IMR-90 (cell line): ENCODE measurements at regions not wholly inside any gene's neighbourhood (a gene's known extent, or its start where the extent isn't known, plus 50 kb on each side); places are given as distances from the start of the nearest gene placed in this dataset.

ENCODE experiments used
- ATAC-seq: fragments of 200-7000 bp; cut with Tn5 transposase; 2 replicates; pipeline ENCODE4 v1.9.1; 2020; ENCODE audit warnings: low read depth, mild to moderate bottlenecking, moderate library complexity
- BruUV-seq: library from RNA; stranded (reverse); fragments of 400-500 nt; replicated peaks from 2 replicates; lab custom pipeline; 2021; lab: Mats Ljungman, UMichigan
- CTCF ChIA-PET: fragments of 300-600 bp; formaldehyde crosslinking; extraction: SDS; loops from one replicate; lab custom pipeline; 2021; ENCODE audit warnings: antibody characterized with exemption; lab: Yijun Ruan, JAX
- POLR2A ChIA-PET: fragments of 300-600 bp; sonication (Branson Sonifier 250); formaldehyde crosslinking; loops from one replicate; lab custom pipeline; 2022; ENCODE audit warnings: antibody characterized with exemption; ENCODE audit not compliant: unreplicated experiment; lab: Charles Lee
- DNase-seq: peaks from one replicate; pipeline ENCODE4 v3.0.0; 2013
- H2AFZ ChIP-seq: replicated peaks from 2 replicates; pipeline ENCODE3; 2013; ENCODE audit warnings: low read length, mild to moderate bottlenecking; ENCODE audit not compliant: poor library complexity
- H2AK5ac ChIP-seq: 2 replicates; pipeline ENCODE4 v1.6.1; 2013; ENCODE audit warnings: low read depth, low read length, inconsistent platforms
- H2AK9ac ChIP-seq: replicated peaks from 2 replicates; pipeline ENCODE3; 2013; ENCODE audit warnings: mild to moderate bottlenecking, low read depth, low read length, moderate library complexity; ENCODE audit not compliant: poor library complexity
- H2BK120ac ChIP-seq: 2 replicates; pipeline ENCODE4 v1.6.1; 2013; ENCODE audit warnings: low read depth, low read length, inconsistent platforms
- H2BK15ac ChIP-seq: 3 replicates; pipeline ENCODE4 v1.6.1; 2013; ENCODE audit warnings: low read depth, low read length, inconsistent platforms
- H2BK20ac ChIP-seq: 2 replicates; pipeline ENCODE4 v1.6.1; 2013; ENCODE audit warnings: low read depth, mild to moderate bottlenecking, inconsistent platforms, low read length, moderate library complexity
- H2BK5ac ChIP-seq: 2 replicates; pipeline ENCODE4 v1.6.1; 2013; ENCODE audit warnings: mild to moderate bottlenecking, low read depth, low read length, inconsistent platforms; ENCODE audit not compliant: poor library complexity, severe bottlenecking
- H3K14ac ChIP-seq: replicated peaks from 2 replicates; pipeline ENCODE4 v1.6.1; 2013; ENCODE audit warnings: low read depth, low read length, inconsistent platforms
- H3K18ac ChIP-seq: 2 replicates; pipeline ENCODE4 v1.6.1; 2013; ENCODE audit warnings: low read depth, low read length, control low read depth
- H3K23ac ChIP-seq: 2 replicates; pipeline ENCODE4 v1.6.1; 2013; ENCODE audit warnings: low read depth, low read length, inconsistent platforms
- H3K27ac ChIP-seq: 2 replicates; pipeline ENCODE4 v1.5.1; 2013; ENCODE audit warnings: mild to moderate bottlenecking, control low read depth, low read length; ENCODE audit not compliant: insufficient read depth
- H3K27me3 ChIP-seq: 2 replicates; pipeline ENCODE4 v1.6.1; 2013; ENCODE audit warnings: low read length; ENCODE audit not compliant: control insufficient read depth, insufficient read depth
- H3K36me3 ChIP-seq: 2 replicates; pipeline ENCODE4 v1.6.1; 2013; ENCODE audit warnings: low read length, mixed read lengths; ENCODE audit not compliant: control insufficient read depth, insufficient read depth
- H3K4ac ChIP-seq: 2 replicates; pipeline ENCODE4 v1.6.1; 2013; ENCODE audit warnings: low read depth, low read length, inconsistent platforms
- H3K4me1 ChIP-seq: 2 replicates; pipeline ENCODE4 v1.6.1; 2013; ENCODE audit warnings: low read length, mixed read lengths; ENCODE audit not compliant: control insufficient read depth, insufficient read depth
- H3K4me2 ChIP-seq: 2 replicates; pipeline ENCODE4 v1.6.1; 2013; ENCODE audit warnings: low read depth, mild to moderate bottlenecking, control low read depth, low read length, moderate library complexity
- H3K4me3 ChIP-seq: 2 replicates; pipeline ENCODE4 v1.5.1; 2013; ENCODE audit warnings: low read depth, mild to moderate bottlenecking, control low read depth, low read length, moderate library complexity; ENCODE audit not compliant: insufficient read depth
- H3K56ac ChIP-seq: 2 replicates; pipeline ENCODE4 v1.6.1; 2013; ENCODE audit warnings: low read length, inconsistent platforms; ENCODE audit not compliant: insufficient read depth; ENCODE audit errors: extremely low read depth
- H3K79me1 ChIP-seq, 2 experiments: 2 replicates each; pipeline ENCODE4 v1.6.1; 2013; ENCODE audit warnings: low read length in 2 of 2, inconsistent platforms in 1 of 2, low read depth in 1 of 2
- H3K9ac ChIP-seq: 2 replicates; pipeline ENCODE4 v1.6.1; 2013; ENCODE audit warnings: low read depth, low read length, control low read depth
- H3K9me1 ChIP-seq: 2 replicates; pipeline ENCODE4 v1.6.1; 2013; ENCODE audit warnings: low read length, inconsistent platforms; ENCODE audit not compliant: insufficient read depth
- H3K9me3 ChIP-seq: 2 replicates; pipeline ENCODE4 v1.6.1; 2013; ENCODE audit warnings: low read length; ENCODE audit not compliant: control insufficient read depth, insufficient read depth
- H4K20me1 ChIP-seq: 2 replicates; pipeline ENCODE4 v1.6.1; 2013; ENCODE audit warnings: low read length, inconsistent platforms; ENCODE audit not compliant: insufficient read depth
- H4K5ac ChIP-seq: 2 replicates; pipeline ENCODE4 v1.6.1; 2013; ENCODE audit warnings: mild to moderate bottlenecking, low read depth, low read length, control low read depth
- H4K8ac ChIP-seq, 2 experiments: 2 replicates each; pipeline ENCODE4 v1.6.1; 2013; ENCODE audit warnings: low read depth in 2 of 2, low read length in 2 of 2, control low read depth in 1 of 2, inconsistent platforms in 1 of 2
- H4K91ac ChIP-seq: 2 replicates; pipeline ENCODE4 v1.6.1; 2013; ENCODE audit warnings: low read depth, low read length, inconsistent platforms; ENCODE audit not compliant: insufficient read depth
- BHLHE40 ChIP-seq: fragments of 150-350 bp; IDR thresholded peaks from 2 replicates; pipeline ENCODE4 v1.6.1; 2016; ENCODE audit warnings: mild to moderate bottlenecking, low read depth, low read length
- CEBPB ChIP-seq: IDR thresholded peaks from 2 replicates; pipeline ENCODE4 v1.6.1; 2012; ENCODE audit warnings: low read depth, low read length, improper control_type of control experiment
- FOS ChIP-seq: fragments of 150-350 bp; IDR thresholded peaks from 2 replicates; pipeline ENCODE4 v1.6.1; 2016; ENCODE audit warnings: low read depth, low read length
- MAZ ChIP-seq: IDR thresholded peaks from 2 replicates; pipeline ENCODE4 v1.6.1; 2012; ENCODE audit warnings: low read depth, mild to moderate bottlenecking, low read length, improper control_type of control experiment, moderate library complexity, borderline replicate concordance
- POLR2A ChIP-seq: IDR thresholded peaks from 2 replicates; pipeline ENCODE4 v1.6.1; 2012; ENCODE audit warnings: mild to moderate bottlenecking, low read depth, low read length
- WGBS, 2 experiments: methylation state at CpG; one replicate each; pipeline versions ENCODE4 v1.1.5 to v1.1.7; 2013; ENCODE audit warnings: missing lambda C conversion rate in 2 of 2; ENCODE audit not compliant: insufficient read length in 1 of 2; ENCODE audit errors: extremely low coverage in 2 of 2; 5-methylcytosine and 5-hydroxymethylcytosine counted together
- dilution Hi-C: fragments of 300-500 bp; cut with HindIII; formaldehyde crosslinking; loops from one replicate; pipeline ENCODE4 v1.14.3; 2018; ENCODE audit warnings: low sequenced_read_pairs; ENCODE audit not compliant: unreplicated experiment
- in situ Hi-C: fragments of 300-500 bp; cut with MboI; formaldehyde crosslinking; loops from 3 replicates; pipeline ENCODE4 v1.14.3; 2019; ENCODE audit warnings: low sequenced_read_pairs, inconsistent platforms, mixed read lengths
- intact Hi-C: fragments of 100-400 bp; cut with micrococcal nuclease; formaldehyde crosslinking; loops from 2 replicates; pipeline ENCODE4 v1.10.0; 2022
- TF ChIP-seq, protein P1 (sequence below): conservative IDR thresholded peaks from 2 replicates; pipeline ENCODE4 v1.5.1; 2012; ENCODE audit warnings: mild to moderate bottlenecking, low read depth, low read length, improper control_type of control experiment

DNA sequence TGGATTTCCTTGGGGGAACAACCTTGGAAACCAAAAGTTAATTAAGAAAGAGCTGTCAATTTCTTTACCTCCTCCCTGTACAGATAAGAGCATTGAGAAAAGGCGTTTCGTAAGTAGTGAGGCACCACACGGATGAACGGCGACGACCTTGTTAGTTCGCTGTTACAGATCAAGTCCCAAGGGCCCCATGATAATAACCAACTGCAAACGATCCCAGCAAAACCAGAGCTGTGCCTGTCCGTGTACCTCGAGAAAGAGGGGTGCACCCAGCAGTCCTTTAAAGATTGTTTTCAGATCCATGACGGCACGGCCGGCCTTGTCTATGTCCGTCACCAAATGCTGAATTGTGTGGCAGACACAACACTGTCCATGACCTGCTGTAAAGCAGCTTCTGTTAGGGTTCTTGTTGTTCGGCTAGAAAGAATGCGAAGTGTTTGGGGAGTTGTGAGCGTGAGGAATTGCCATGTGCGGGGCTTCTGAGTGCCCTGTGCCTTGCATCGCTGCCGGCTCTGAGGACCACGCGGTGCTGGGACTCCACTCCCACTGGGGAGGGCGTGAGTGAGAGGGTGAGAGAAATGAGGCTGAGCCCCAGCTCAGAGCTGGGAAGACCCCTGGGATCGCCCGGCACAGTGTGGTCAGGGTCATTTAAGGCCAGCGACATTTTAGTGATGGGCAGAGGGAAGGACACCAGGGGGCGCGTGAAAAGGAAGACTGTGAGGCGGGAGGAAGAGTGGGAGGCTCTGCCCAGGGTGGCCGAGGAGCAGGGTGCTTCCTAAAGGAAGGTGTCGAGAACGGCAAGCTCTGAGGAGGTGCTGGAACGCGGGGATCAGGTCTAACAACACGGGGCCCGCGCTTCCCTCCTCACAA, 136.8 kb upstream of the RPS6KA2 start:
- Histone ChIP-seq H3K4me2 (no peak overlapping the region), H3K4ac (no peak overlapping the region), H2BK15ac (no peak overlapping the region), H3K9ac (no peak overlapping the region), H4K91ac (no peak overlapping the region), H3K56ac (no peak overlapping the region), H3K9me3 (no peaks in the 10 kb centered on the region), H3K27ac (no peak overlapping the region), H3K27me3 (peaks cover 31% of the 10 kb centered on the region), H4K8ac (no peak overlapping the region), H3K18ac (no peak overlapping the region), H3K4me1 (no peaks in the 10 kb centered on the region), H3K36me3 (no peaks in the 10 kb centered on the region), H2BK120ac (no peak overlapping the region), H3K79me1 (no peaks in the 10 kb centered on the region), H3K14ac (no peak overlapping the region), H4K20me1 (no peaks in the 10 kb centered on the region; the same call in 1 of the 2 replicates), H2AK9ac (no peak overlapping the region), H3K9me1 (no peaks in the 10 kb centered on the region), H2BK5ac (no peak overlapping the region), H2AK5ac (no peak overlapping the region), H2AFZ (no peak overlapping the region), H2BK20ac (no peak overlapping the region), H3K4me3 (no peak overlapping the region), H3K23ac (no peak overlapping the region), H4K5ac (no peak overlapping the region)
- in situ Hi-C loops, result no loop called here
- 73% methylated on average over 19 of the region's 37 CpGs; no CpG with 5 or more reads in 1 of the 2 experiments for WGBS, 2 experiments
- intact Hi-C loops, result no loop called here
- no TSS peak for BruUV-seq
- DNase-seq (no peak), ATAC-seq (no peak)
- ChIA-PET POLR2A (no interaction called here), CTCF (interaction anchor here (2.4 kb wide), 1 partner anchor 12 kb away, joined by 6 read pairs; no protein-coding TSS in a partner anchor)
- no peak for TF ChIP-seq MAZ
- TF ChIP-seq, protein P1, sequence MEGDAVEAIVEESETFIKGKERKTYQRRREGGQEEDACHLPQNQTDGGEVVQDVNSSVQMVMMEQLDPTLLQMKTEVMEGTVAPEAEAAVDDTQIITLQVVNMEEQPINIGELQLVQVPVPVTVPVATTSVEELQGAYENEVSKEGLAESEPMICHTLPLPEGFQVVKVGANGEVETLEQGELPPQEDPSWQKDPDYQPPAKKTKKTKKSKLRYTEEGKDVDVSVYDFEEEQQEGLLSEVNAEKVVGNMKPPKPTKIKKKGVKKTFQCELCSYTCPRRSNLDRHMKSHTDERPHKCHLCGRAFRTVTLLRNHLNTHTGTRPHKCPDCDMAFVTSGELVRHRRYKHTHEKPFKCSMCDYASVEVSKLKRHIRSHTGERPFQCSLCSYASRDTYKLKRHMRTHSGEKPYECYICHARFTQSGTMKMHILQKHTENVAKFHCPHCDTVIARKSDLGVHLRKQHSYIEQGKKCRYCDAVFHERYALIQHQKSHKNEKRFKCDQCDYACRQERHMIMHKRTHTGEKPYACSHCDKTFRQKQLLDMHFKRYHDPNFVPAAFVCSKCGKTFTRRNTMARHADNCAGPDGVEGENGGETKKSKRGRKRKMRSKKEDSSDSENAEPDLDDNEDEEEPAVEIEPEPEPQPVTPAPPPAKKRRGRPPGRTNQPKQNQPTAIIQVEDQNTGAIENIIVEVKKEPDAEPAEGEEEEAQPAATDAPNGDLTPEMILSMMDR, result no peak
- TF ChIP-seq CEBPB, result no peak
- TF ChIP-seq FOS, result no peak
- no peak for TF ChIP-seq POLR2A
- no peak for TF ChIP-seq BHLHE40
- dilution Hi-C loops, result no loop called here
